HEK293T (cell line): ENCODE measurements at regions not wholly inside any gene's neighbourhood (a gene's known extent, or its start where the extent isn't known, plus 50 kb on each side); places are given as distances from the start of the nearest gene placed in this dataset.

Experiments used
- FOXK2 ChIP-seq: fragments of 450-650 bp; IDR thresholded peaks from 2 replicates; pipeline ENCODE4 v1.6.1; 2016; ENCODE audit warnings: mild to moderate bottlenecking
- FOXM1 ChIP-seq: fragments of 450-650 bp; IDR thresholded peaks from 2 replicates; pipeline ENCODE4 v1.6.1; 2017; ENCODE audit warnings: mild to moderate bottlenecking, borderline replicate concordance
- HDGF ChIP-seq: fragments of 450-650 bp; IDR thresholded peaks from 2 replicates; pipeline ENCODE4 v1.6.1; 2017; ENCODE audit warnings: antibody characterized with exemption, borderline replicate concordance
- SP1 ChIP-seq: fragments of 450-650 bp; IDR thresholded peaks from 2 replicates; pipeline ENCODE4 v1.6.1; 2017

DNA sequence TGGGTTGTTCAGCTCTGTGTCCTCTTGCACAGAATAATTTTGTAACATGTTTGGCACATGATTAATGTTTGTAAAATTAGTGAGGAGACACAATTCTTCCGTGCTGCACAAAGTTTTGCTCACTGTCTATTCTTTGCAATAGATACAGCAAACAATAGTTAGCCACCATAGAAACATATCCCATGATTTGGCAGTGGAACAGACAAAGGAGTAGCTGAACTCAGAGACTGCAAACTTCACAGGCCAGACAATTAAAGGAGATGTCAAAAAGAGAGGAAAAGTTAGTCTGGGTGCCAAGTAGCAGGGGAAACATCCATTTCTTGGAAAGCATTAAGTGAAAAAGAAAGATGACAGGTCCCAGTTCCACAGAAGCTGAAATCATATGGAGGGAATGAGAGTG, 267.4 kb upstream of the NRXN1 start:
- TF ChIP-seq FOXM1, result no peak
- TF ChIP-seq FOXK2, result no peak
- TF ChIP-seq HDGF, result no peak
- TF ChIP-seq SP1, result no peak
